Left ventricle myocardium superior (tissue), 1 donor: ENCODE measurements at regions not wholly inside any gene's neighbourhood (a gene's known extent, or its start where the extent isn't known, plus 50 kb on each side); places are given as distances from the start of the nearest gene placed in this dataset.
"Not testable (repeated sequence)": the region's sequence is repeated elsewhere in the genome, so short reads cannot be mapped to it uniquely, and the experiment has no call there.

Experiments used
- ATAC-seq: fragments of 200-7000 bp; cut with Tn5 transposase; one replicate; pipeline ENCODE4 v1.9.1; 2020; ENCODE audit warnings: mild to moderate bottlenecking, moderate library complexity
- DNase-seq: peaks from one replicate; pipeline ENCODE4 v3.0.0-alpha.2; 2020
- intact Hi-C: fragments of 100-400 bp; cut with micrococcal nuclease; formaldehyde crosslinking; loops from one replicate; pipeline ENCODE4 v1.11.0; 2022
- donor health status: DM: no; HTN: yes; CAD: no; lungs with severe emphysema.

GRCh38 chr19:14328406-14328805, 52.8 kb upstream of the ADGRE5 start:
- ATAC-seq: no peak

GRCh38 chr19:14327061-14327460, 54.2 kb upstream of the ADGRE5 start:
- not testable (repeated sequence) for ATAC-seq, DNase-seq

More at GRCh38 chr19:14328406-14328805, 52.8 kb upstream of the ADGRE5 start:
- DNase-seq: no peak
- intact Hi-C loops: no loop called here

GRCh38 chr19:14325863-14326262, 55.4 kb upstream of the ADGRE5 start:
- intact Hi-C loops: no loop called here
- no peak for ATAC-seq
- DNase-seq: no peak

More at GRCh38 chr19:14327061-14327460, 54.2 kb upstream of the ADGRE5 start:
- intact Hi-C loops: not testable (repeated sequence)

- DNase-seq: no peak
- intact Hi-C loops: no loop called here
Observed at GRCh38 chr19:14325134-14325533, 56.1 kb upstream of the ADGRE5 start.

GRCh38 chr19:14322889-14323463, 58.3 kb upstream of the ADGRE5 start:
- no peak for ATAC-seq
- intact Hi-C loops: no loop called here
- DNase-seq: no peak

More at GRCh38 chr19:14325134-14325533, 56.1 kb upstream of the ADGRE5 start:
- no peak for ATAC-seq

- ATAC-seq (no peak), DNase-seq (no peak)
- intact Hi-C loops: no loop called here
Observed at GRCh38 chr19:14320253-14320652, 61.0 kb upstream of the ADGRE5 start.

- intact Hi-C loops, DNase-seq, ATAC-seq: not testable (repeated sequence)
Observed at GRCh38 chr19:14319720-14320119, 61.5 kb upstream of the ADGRE5 start.

- DNase-seq (peak; percentile 37), ATAC-seq (peak; percentile 43)
- intact Hi-C loops: no loop called here
Observed at GRCh38 chr19:14318873-14319272, 62.4 kb upstream of the ADGRE5 start.

- intact Hi-C loops: no loop called here
- ATAC-seq: no peak
- DNase-seq: no peak
Observed at GRCh38 chr19:14317157-14317556, 64.1 kb upstream of the ADGRE5 start.

- intact Hi-C loops: no loop called here
- ATAC-seq: no peak
- DNase-seq: no peak
Observed at GRCh38 chr19:14315433-14315832, 65.8 kb upstream of the ADGRE5 start.

- no peak for ATAC-seq
- DNase-seq: no peak
Observed at GRCh38 chr19:14310055-14310454, 71.2 kb upstream of the ADGRE5 start.

GRCh38 chr19:14305706-14306105, 75.5 kb upstream of the ADGRE5 start:
- DNase-seq: no peak
- ATAC-seq: no peak
- intact Hi-C loops: no loop called here

More at GRCh38 chr19:14310055-14310454, 71.2 kb upstream of the ADGRE5 start:
- intact Hi-C loops: no loop called here

GRCh38 chr19:14301150-14301549, 80.1 kb upstream of the ADGRE5 start:
- ATAC-seq (no peak), DNase-seq (no peak)
- intact Hi-C loops: no loop called here

- DNase-seq: no peak
- intact Hi-C loops: no loop called here
Observed at GRCh38 chr19:14300303-14300702, 80.9 kb upstream of the ADGRE5 start.

GRCh38 chr19:14299224-14299827, 81.9 kb upstream of the ADGRE5 start:
- intact Hi-C loops, DNase-seq, ATAC-seq: not testable (repeated sequence)

More at GRCh38 chr19:14300303-14300702, 80.9 kb upstream of the ADGRE5 start:
- ATAC-seq: no peak

- intact Hi-C loops: not testable (repeated sequence)
- ATAC-seq: peak; percentile 45
Observed at GRCh38 chr19:14297883-14298576, 83.2 kb upstream of the ADGRE5 start.

GRCh38 chr19:14294974-14295373, 86.3 kb upstream of the ADGRE5 start:
- intact Hi-C loops, ATAC-seq, DNase-seq: not testable (repeated sequence)

More at GRCh38 chr19:14297883-14298576, 83.2 kb upstream of the ADGRE5 start:
- DNase-seq: peak; percentile 35

- DNase-seq, ATAC-seq: not testable (repeated sequence)
Observed at GRCh38 chr19:14293816-14294170, 87.5 kb upstream of the ADGRE5 start.

GRCh38 chr19:14293101-14293815, 87.3 kb upstream of the ADGRL1 start:
- intact Hi-C loops, ATAC-seq, DNase-seq: not testable (repeated sequence)

More at GRCh38 chr19:14293816-14294170, 87.5 kb upstream of the ADGRE5 start:
- intact Hi-C loops: not testable (repeated sequence)
